ENCODE measurements at regions not wholly inside any gene's neighbourhood (a gene's known extent, or its start where the extent isn't known, plus 50 kb on each side); places are given as distances from the start of the nearest gene placed in this dataset.

DNA sequence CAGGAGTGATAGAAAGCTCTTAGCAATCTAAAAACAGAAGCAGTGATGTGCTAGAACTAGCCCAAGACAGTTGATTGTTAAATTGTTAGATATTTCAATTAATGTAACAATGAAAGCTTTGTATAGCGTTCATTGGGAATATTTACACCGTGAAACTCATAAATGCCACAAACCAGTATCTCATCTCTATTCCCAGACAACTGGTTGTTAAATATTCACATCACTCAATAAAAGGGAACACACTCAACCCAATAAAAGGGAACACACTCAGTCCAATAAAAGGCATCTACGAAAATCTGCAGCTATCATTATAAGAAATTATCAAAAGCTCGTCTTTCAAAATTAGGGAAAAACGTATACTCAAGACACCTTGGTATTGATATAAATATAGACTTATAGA is 270.9 kb downstream of the CYLC2 start:
- no peak overlapping the region for H3K27ac ChIP-seq (ENCODE audit: low read depth, low read length)
- TF ChIP-seq, protein P1, sequence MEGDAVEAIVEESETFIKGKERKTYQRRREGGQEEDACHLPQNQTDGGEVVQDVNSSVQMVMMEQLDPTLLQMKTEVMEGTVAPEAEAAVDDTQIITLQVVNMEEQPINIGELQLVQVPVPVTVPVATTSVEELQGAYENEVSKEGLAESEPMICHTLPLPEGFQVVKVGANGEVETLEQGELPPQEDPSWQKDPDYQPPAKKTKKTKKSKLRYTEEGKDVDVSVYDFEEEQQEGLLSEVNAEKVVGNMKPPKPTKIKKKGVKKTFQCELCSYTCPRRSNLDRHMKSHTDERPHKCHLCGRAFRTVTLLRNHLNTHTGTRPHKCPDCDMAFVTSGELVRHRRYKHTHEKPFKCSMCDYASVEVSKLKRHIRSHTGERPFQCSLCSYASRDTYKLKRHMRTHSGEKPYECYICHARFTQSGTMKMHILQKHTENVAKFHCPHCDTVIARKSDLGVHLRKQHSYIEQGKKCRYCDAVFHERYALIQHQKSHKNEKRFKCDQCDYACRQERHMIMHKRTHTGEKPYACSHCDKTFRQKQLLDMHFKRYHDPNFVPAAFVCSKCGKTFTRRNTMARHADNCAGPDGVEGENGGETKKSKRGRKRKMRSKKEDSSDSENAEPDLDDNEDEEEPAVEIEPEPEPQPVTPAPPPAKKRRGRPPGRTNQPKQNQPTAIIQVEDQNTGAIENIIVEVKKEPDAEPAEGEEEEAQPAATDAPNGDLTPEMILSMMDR (IDR thresholded peaks at IDR 0.05; ENCODE audit: extremely low read depth, low read depth, low read length) = no peak
- no peaks in the 10 kb centered on the region for H3K27me3 ChIP-seq (ENCODE audit: insufficient read depth, low read length)
- H3K4me1 ChIP-seq (ENCODE audit: insufficient read depth, low read length) = no peaks in the 10 kb centered on the region
- no peak overlapping the region for H3K4me2 ChIP-seq (ENCODE audit: insufficient read depth, low read length)
- no peak overlapping the region for H3K4me3 ChIP-seq (ENCODE audit: insufficient read depth, low read length)
- H3K36me3 ChIP-seq (ENCODE audit: insufficient read depth, low read length) = no peaks in the 10 kb centered on the region
- H4K20me1 ChIP-seq (ENCODE audit: insufficient read depth, low read length) = no peaks in the 10 kb centered on the region
- H2AFZ ChIP-seq (ENCODE audit: low read length) = no peak overlapping the region
- DNase-seq (ENCODE audit: insufficient read length, low spot score, missing footprints) = no peak
- peaks cover 3% of the 10 kb centered on the region for H3K9me3 ChIP-seq (ENCODE audit: low read depth, low read length)
- no peaks in the 10 kb centered on the region for H3K79me2 ChIP-seq (ENCODE audit: insufficient read depth, low read length)

DNA sequence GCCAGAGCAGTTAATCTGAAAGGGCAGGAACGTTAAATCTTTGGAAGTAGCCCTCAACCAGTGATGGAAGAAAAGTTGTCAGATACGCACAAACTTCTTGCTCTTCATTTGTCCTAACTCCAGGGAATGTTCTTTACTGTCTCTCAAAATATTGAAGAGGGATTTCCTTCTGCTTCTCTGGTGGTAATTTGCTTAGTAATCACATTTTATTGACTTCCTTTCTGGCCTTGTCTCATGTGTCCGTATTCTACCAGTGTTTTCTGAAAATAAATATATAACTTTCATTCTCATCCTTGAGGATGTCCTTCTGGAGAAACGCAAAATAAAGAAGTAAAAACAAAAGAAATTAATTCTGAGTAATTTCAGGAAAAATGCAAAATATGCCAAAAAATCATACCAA is 282.1 kb downstream of the CYLC2 start:
- H3K4me2 ChIP-seq (ENCODE audit: insufficient read depth, low read length) = no peak overlapping the region
- TF ChIP-seq, protein P1 (IDR thresholded peaks at IDR 0.05; ENCODE audit: extremely low read depth, low read depth, low read length) = no peak
- H3K4me1 ChIP-seq (ENCODE audit: insufficient read depth, low read length) = no peaks in the 10 kb centered on the region
- DNase-seq (ENCODE audit: insufficient read length, low spot score, missing footprints) = no peak
- H3K79me2 ChIP-seq (ENCODE audit: insufficient read depth, low read length) = no peaks in the 10 kb centered on the region
- H3K4me3 ChIP-seq (ENCODE audit: insufficient read depth, low read length) = no peak overlapping the region
- H3K27me3 ChIP-seq (ENCODE audit: insufficient read depth, low read length) = no peaks in the 10 kb centered on the region
- H3K27ac ChIP-seq (ENCODE audit: low read depth, low read length) = no peak overlapping the region
- H3K36me3 ChIP-seq (ENCODE audit: insufficient read depth, low read length) = no peaks in the 10 kb centered on the region
- H4K20me1 ChIP-seq (ENCODE audit: insufficient read depth, low read length) = no peaks in the 10 kb centered on the region
- no peak overlapping the region for H2AFZ ChIP-seq (ENCODE audit: low read length)
- peaks cover 5% of the 10 kb centered on the region for H3K9me3 ChIP-seq (ENCODE audit: low read depth, low read length)

DNA sequence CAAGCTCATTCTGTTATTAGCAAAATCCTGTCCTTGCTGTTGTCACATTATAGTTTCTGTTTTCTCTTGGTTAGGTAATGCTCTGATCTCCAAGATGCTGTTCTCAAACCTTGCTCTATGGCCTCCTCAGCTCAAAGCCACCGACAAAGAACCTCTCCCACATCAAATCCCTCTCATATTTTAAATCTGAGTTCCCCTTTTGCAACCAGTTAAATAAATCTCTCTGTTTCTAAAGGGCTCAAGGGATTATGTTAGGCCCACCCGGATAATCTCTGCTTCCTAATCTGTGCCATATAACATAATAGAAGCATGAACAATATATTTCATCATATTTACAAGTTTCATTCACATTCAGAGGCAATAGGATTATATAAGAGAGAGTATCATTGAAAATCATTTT is 286.0 kb downstream of the CYLC2 start:
- H3K9me3 ChIP-seq (ENCODE audit: low read depth, low read length) = no peaks in the 10 kb centered on the region
- TF ChIP-seq, protein P1 (IDR thresholded peaks at IDR 0.05; ENCODE audit: extremely low read depth, low read depth, low read length) = no peak
- H2AFZ ChIP-seq (ENCODE audit: low read length) = no peak overlapping the region
- H3K4me2 ChIP-seq (ENCODE audit: insufficient read depth, low read length) = no peak overlapping the region
- no peak for DNase-seq (ENCODE audit: insufficient read length, low spot score, missing footprints)
- H3K4me3 ChIP-seq (ENCODE audit: insufficient read depth, low read length) = no peak overlapping the region
- H3K27me3 ChIP-seq (ENCODE audit: insufficient read depth, low read length) = no peaks in the 10 kb centered on the region
- no peaks in the 10 kb centered on the region for H3K36me3 ChIP-seq (ENCODE audit: insufficient read depth, low read length)
- H3K79me2 ChIP-seq (ENCODE audit: insufficient read depth, low read length) = no peaks in the 10 kb centered on the region
- H3K4me1 ChIP-seq (ENCODE audit: insufficient read depth, low read length) = no peaks in the 10 kb centered on the region
- no peaks in the 10 kb centered on the region for H4K20me1 ChIP-seq (ENCODE audit: insufficient read depth, low read length)
- no peak overlapping the region for H3K27ac ChIP-seq (ENCODE audit: low read depth, low read length)

DNA sequence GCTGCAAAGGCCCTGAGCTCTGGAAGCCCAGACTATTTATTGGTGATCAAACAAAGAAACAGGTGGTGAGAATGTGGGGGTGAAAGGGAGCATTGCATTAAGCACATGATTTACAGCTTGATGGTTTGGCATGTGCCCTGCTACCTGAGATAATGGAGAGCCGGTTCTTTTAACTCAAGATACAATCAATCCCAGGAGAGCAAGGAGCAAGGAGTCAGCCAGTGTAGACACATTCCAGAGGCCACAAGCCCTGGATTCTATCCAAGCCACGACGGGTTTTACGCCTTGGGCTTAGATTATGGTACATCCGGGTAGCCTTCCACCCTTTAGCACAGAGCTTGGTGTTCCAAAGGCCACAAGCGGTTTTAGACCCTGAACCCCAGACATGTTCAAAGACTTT is 292.2 kb downstream of the CYLC2 start:
- Histone ChIP-seq H4K20me1 (ENCODE audit: insufficient read depth, low read length) (no peaks in the 10 kb centered on the region), H3K4me1 (ENCODE audit: insufficient read depth, low read length) (no peaks in the 10 kb centered on the region), H3K36me3 (ENCODE audit: insufficient read depth, low read length) (no peaks in the 10 kb centered on the region), H3K27me3 (ENCODE audit: insufficient read depth, low read length) (no peaks in the 10 kb centered on the region), H3K9me3 (ENCODE audit: low read depth, low read length) (peaks cover 1% of the 10 kb centered on the region), H3K4me2 (ENCODE audit: insufficient read depth, low read length) (no peak overlapping the region), H2AFZ (ENCODE audit: low read length) (no peak overlapping the region), H3K27ac (ENCODE audit: low read depth, low read length) (no peak overlapping the region), H3K4me3 (ENCODE audit: insufficient read depth, low read length) (no peak overlapping the region), H3K79me2 (ENCODE audit: insufficient read depth, low read length) (no peaks in the 10 kb centered on the region)
- DNase-seq (ENCODE audit: insufficient read length, low spot score, missing footprints) = no peak
- TF ChIP-seq, protein P1 (IDR thresholded peaks at IDR 0.05; ENCODE audit: extremely low read depth, low read depth, low read length) = no peak
